HG03039 (cell line): ENCODE measurements at regions not wholly inside any gene's neighbourhood (a gene's known extent, or its start where the extent isn't known, plus 50 kb on each side); places are given as distances from the start of the nearest gene placed in this dataset.
A peak's percentile ranks its signal among the peaks of the same experiment; 100 is the strongest.
"Not testable (repeated sequence)": the region's sequence is repeated elsewhere in the genome, so short reads cannot be mapped to it uniquely, and the experiment has no call there.

Experiments used
- ATAC-seq: cut with Tn5 transposase; IDR thresholded peaks from one replicate; pipeline ENCODE4 v1.9.1; 2021; ENCODE audit warnings: mild to moderate bottlenecking, moderate library complexity; ENCODE audit not compliant: unreplicated experiment

GRCh38 chr2:39932198-39932597, 153.1 kb upstream of the THUMPD2 start:
- no peak for ATAC-seq

- ATAC-seq, result no peak
Observed at GRCh38 chr2:39930175-39930917, 151.3 kb upstream of the THUMPD2 start.

- ATAC-seq, result no peak
Observed at GRCh38 chr2:39929531-39929930, 150.5 kb upstream of the THUMPD2 start.

GRCh38 chr2:39925312-39925711, 146.3 kb upstream of the THUMPD2 start:
- no peak for ATAC-seq

- no peak for ATAC-seq
Observed at GRCh38 chr2:39923455-39923854, 144.4 kb upstream of the THUMPD2 start.

- ATAC-seq, result no peak
Observed at GRCh38 chr2:39922679-39923405, 143.8 kb upstream of the THUMPD2 start.

- no peak for ATAC-seq
Observed at GRCh38 chr2:39920307-39920801, 141.3 kb upstream of the THUMPD2 start.

GRCh38 chr2:39919511-39920306, 140.7 kb upstream of the THUMPD2 start:
- no peak for ATAC-seq

GRCh38 chr2:39918886-39919285, 139.8 kb upstream of the THUMPD2 start:
- no peak for ATAC-seq

- ATAC-seq, result not testable (repeated sequence)
Observed at GRCh38 chr2:39917371-39917770, 138.3 kb upstream of the THUMPD2 start.

- ATAC-seq, result no peak
Observed at GRCh38 chr2:39914949-39915348, 135.9 kb upstream of the THUMPD2 start.

- ATAC-seq, result peak; percentile 75
Observed at GRCh38 chr2:39913648-39914461, 134.8 kb upstream of the THUMPD2 start.

GRCh38 chr2:39902103-39902502, 123.0 kb upstream of the THUMPD2 start:
- no peak for ATAC-seq

- ATAC-seq, result no peak
Observed at GRCh38 chr2:39898934-39899333, 119.9 kb upstream of the THUMPD2 start.

GRCh38 chr2:39897273-39897672, 118.2 kb upstream of the THUMPD2 start:
- ATAC-seq, result no peak

GRCh38 chr2:39894082-39894481, 115.0 kb upstream of the THUMPD2 start:
- no peak for ATAC-seq

- ATAC-seq, result no peak
Observed at GRCh38 chr2:39893616-39894015, 114.6 kb upstream of the THUMPD2 start.

GRCh38 chr2:39881948-39882347, 102.9 kb upstream of the THUMPD2 start:
- no peak for ATAC-seq

- ATAC-seq, result no peak
Observed at GRCh38 chr2:39881494-39881893, 102.4 kb upstream of the THUMPD2 start.

GRCh38 chr2:39879001-39879400, 99.9 kb upstream of the THUMPD2 start:
- ATAC-seq, result not testable (repeated sequence)

- ATAC-seq, result no peak
Observed at GRCh38 chr2:39875914-39876267, 96.8 kb upstream of the THUMPD2 start.
